ENCODE measurements at regions not wholly inside any gene's neighbourhood (a gene's known extent, or its start where the extent isn't known, plus 50 kb on each side); places are given as distances from the start of the nearest gene placed in this dataset.

DNA sequence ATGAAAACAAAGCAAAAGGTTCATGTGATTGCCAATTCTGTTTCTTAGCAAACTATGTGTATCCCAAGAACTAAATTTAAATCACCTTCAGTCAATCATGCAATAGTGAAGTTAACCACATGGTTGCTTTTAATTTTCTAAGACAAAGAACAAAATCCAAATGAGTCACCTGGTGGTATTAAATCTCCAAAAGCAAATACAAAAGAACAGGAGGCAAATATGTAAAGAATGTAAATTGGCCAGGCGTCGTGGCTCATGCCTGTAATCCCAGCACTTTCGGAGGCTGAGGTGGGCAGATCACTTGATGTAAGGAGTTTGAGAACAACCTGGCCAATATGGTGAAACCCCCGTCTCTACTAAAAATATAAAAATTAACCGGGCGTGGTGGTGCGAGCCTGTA lies 54.2 kb upstream of the PIK3R4 start:
- Histone ChIP-seq H3K27ac (ENCODE audit: low read length) (no peak overlapping the region), H3K27me3 (ENCODE audit: control insufficient read depth, insufficient read depth, low read length) (peaks cover 2% of the 10 kb centered on the region; the same call in 1 of the 2 replicates), H3K4me1 (ENCODE audit: control insufficient read depth, insufficient read depth, low read length) (no peaks in the 10 kb centered on the region), H3K4me3 (ENCODE audit: low read depth in 2 of 2, low read length in 2 of 2) (no peak overlapping the region), H3K36me3 (ENCODE audit: control insufficient read depth, insufficient read depth, low read length) (no peaks in the 10 kb centered on the region), H3K9me3 (ENCODE audit: control insufficient read depth, insufficient read depth, low read depth, low read length) (no peaks in the 10 kb centered on the region)
- in situ Hi-C loops (cut with HindIII; ENCODE audit: low pct_unique_long_range_greater_than_20kb, low sequenced_read_pairs) = no loop called here
- no peak for ATAC-seq
- intact Hi-C loops (cut with micrococcal nuclease; ENCODE audit: unreplicated experiment) = no loop called here
- TF ChIP-seq TCF7L2 (IDR thresholded peaks at IDR 0.05; ENCODE audit: low read depth, low read length) = no peak
- TF ChIP-seq POLR2AphosphoS5 (IDR thresholded peaks at IDR 0.05; ENCODE audit: low read depth, low read length) = no peak
- DNase-seq (ENCODE audit: low read depth, low spot score) = no peak
- CTCF ChIA-PET = no interaction called here
- POLR2A ChIA-PET = interaction anchor here (0.5 kb wide), 1 partner anchor 246 kb away, joined by 3 read pairs; no protein-coding TSS in a partner anchor
- no TSS peak for BruUV-seq (replicated peaks)

DNA sequence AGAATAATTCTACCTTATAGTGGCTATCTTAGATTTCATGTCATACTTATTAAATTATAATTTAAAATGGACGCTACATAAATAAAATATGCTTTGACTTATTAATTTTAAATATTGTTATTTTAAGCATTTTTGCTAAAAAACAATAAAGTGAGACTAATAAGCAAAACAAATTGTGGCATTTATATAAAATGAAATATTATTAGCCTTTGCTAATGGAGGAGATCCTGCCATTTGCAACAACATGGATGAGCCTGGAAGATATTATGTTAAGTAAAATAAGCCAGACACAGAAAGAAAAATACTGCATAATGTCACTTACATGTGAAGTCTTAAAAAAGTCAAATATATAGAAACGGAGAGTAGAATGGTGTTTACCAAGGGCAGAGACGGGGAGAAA lies 54.8 kb upstream of the PIK3R4 start:
- no peaks in the 10 kb centered on the region for H3K36me3 ChIP-seq (ENCODE audit: control insufficient read depth, insufficient read depth, low read length)
- TF ChIP-seq, protein P1, sequence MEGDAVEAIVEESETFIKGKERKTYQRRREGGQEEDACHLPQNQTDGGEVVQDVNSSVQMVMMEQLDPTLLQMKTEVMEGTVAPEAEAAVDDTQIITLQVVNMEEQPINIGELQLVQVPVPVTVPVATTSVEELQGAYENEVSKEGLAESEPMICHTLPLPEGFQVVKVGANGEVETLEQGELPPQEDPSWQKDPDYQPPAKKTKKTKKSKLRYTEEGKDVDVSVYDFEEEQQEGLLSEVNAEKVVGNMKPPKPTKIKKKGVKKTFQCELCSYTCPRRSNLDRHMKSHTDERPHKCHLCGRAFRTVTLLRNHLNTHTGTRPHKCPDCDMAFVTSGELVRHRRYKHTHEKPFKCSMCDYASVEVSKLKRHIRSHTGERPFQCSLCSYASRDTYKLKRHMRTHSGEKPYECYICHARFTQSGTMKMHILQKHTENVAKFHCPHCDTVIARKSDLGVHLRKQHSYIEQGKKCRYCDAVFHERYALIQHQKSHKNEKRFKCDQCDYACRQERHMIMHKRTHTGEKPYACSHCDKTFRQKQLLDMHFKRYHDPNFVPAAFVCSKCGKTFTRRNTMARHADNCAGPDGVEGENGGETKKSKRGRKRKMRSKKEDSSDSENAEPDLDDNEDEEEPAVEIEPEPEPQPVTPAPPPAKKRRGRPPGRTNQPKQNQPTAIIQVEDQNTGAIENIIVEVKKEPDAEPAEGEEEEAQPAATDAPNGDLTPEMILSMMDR (IDR thresholded peaks at IDR 0.05) = no peak
- no peak for TF ChIP-seq TCF7L2 (IDR thresholded peaks at IDR 0.05; ENCODE audit: low read depth, low read length)
- TF ChIP-seq, protein P2, sequence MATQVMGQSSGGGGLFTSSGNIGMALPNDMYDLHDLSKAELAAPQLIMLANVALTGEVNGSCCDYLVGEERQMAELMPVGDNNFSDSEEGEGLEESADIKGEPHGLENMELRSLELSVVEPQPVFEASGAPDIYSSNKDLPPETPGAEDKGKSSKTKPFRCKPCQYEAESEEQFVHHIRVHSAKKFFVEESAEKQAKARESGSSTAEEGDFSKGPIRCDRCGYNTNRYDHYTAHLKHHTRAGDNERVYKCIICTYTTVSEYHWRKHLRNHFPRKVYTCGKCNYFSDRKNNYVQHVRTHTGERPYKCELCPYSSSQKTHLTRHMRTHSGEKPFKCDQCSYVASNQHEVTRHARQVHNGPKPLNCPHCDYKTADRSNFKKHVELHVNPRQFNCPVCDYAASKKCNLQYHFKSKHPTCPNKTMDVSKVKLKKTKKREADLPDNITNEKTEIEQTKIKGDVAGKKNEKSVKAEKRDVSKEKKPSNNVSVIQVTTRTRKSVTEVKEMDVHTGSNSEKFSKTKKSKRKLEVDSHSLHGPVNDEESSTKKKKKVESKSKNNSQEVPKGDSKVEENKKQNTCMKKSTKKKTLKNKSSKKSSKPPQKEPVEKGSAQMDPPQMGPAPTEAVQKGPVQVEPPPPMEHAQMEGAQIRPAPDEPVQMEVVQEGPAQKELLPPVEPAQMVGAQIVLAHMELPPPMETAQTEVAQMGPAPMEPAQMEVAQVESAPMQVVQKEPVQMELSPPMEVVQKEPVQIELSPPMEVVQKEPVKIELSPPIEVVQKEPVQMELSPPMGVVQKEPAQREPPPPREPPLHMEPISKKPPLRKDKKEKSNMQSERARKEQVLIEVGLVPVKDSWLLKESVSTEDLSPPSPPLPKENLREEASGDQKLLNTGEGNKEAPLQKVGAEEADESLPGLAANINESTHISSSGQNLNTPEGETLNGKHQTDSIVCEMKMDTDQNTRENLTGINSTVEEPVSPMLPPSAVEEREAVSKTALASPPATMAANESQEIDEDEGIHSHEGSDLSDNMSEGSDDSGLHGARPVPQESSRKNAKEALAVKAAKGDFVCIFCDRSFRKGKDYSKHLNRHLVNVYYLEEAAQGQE (IDR thresholded peaks at IDR 0.05; ENCODE audit: insufficient read depth in 1 of 2, low read depth in 2 of 2, low read length in 1 of 2) = no peak
- no peak for TF ChIP-seq POLR2AphosphoS5 (IDR thresholded peaks at IDR 0.05; ENCODE audit: low read depth, low read length)
- TF ChIP-seq SIN3A (IDR thresholded peaks at IDR 0.05; ENCODE audit: borderline replicate concordance, insufficient read depth, low read depth, low read length) = no peak
- H3K4me3 ChIP-seq (ENCODE audit: low read depth in 2 of 2, low read length in 2 of 2) = no peak overlapping the region
- no peaks in the 10 kb centered on the region for H3K9me3 ChIP-seq (ENCODE audit: control insufficient read depth, insufficient read depth, low read depth, low read length)
- in situ Hi-C loops (cut with HindIII; ENCODE audit: low pct_unique_long_range_greater_than_20kb, low sequenced_read_pairs) = no loop called here
- no peak for DNase-seq (ENCODE audit: low read depth, low spot score)
- peaks cover 2% of the 10 kb centered on the region; the same call in 1 of the 2 replicates for H3K27me3 ChIP-seq (ENCODE audit: control insufficient read depth, insufficient read depth, low read length)
- BruUV-seq (replicated peaks) = no TSS peak
- H3K4me1 ChIP-seq (ENCODE audit: control insufficient read depth, insufficient read depth, low read length) = no peaks in the 10 kb centered on the region
- no peak overlapping the region for H3K27ac ChIP-seq (ENCODE audit: low read length)
- CTCF ChIA-PET = no interaction called here
- POLR2A ChIA-PET = interaction anchor here (0.5 to 0.6 kb wide), 4 partner anchors 35 to 686 kb away, joined by 3 to 7 read pairs (median 4); no protein-coding TSS in a partner anchor
- no peak for ATAC-seq
- intact Hi-C loops (cut with micrococcal nuclease; ENCODE audit: unreplicated experiment) = no loop called here

DNA sequence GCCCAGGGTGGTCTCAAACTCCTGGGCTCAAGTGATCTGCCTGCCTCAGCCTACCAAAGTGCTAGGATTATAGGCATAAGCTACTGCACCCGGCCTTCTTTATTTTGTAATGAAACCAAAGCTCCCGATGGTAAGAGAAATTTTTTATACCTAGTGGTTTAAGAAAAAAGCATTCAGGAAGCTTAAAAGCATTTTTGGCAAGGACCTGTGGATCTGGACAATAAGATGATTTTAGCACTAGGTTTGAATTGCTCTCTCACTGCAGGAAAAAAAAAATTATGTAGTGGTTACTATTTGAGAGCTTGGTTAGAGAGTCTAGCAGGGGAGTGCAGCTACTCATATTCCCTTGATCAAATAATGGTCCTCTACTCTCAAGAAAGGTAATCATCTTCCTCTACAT lies 64.9 kb upstream of the PIK3R4 start:
- H3K9me3 ChIP-seq (ENCODE audit: control insufficient read depth, insufficient read depth, low read depth, low read length) = no peaks in the 10 kb centered on the region
- CTCF ChIA-PET = no interaction called here
- ATAC-seq (no peak), DNase-seq (ENCODE audit: low read depth, low spot score) (no peak)
- no peaks in the 10 kb centered on the region for H3K36me3 ChIP-seq (ENCODE audit: control insufficient read depth, insufficient read depth, low read length)
- no TSS peak for BruUV-seq (replicated peaks)
- in situ Hi-C loops (cut with HindIII; ENCODE audit: low pct_unique_long_range_greater_than_20kb, low sequenced_read_pairs) = no loop called here
- no peak overlapping the region for H3K27ac ChIP-seq (ENCODE audit: low read length)
- H3K4me1 ChIP-seq (ENCODE audit: control insufficient read depth, insufficient read depth, low read length) = no peaks in the 10 kb centered on the region
- POLR2A ChIA-PET = no interaction called here
- no peak overlapping the region for H3K4me3 ChIP-seq (ENCODE audit: low read depth in 2 of 2, low read length in 2 of 2)
- no peaks in the 10 kb centered on the region for H3K27me3 ChIP-seq (ENCODE audit: control insufficient read depth, insufficient read depth, low read length)
- TF ChIP-seq SIN3A (IDR thresholded peaks at IDR 0.05; ENCODE audit: borderline replicate concordance, insufficient read depth, low read depth, low read length) (no peak), POLR2AphosphoS5 (IDR thresholded peaks at IDR 0.05; ENCODE audit: low read depth, low read length) (no peak), TCF7L2 (IDR thresholded peaks at IDR 0.05; ENCODE audit: low read depth, low read length) (no peak)
- TF ChIP-seq, protein P2 (IDR thresholded peaks at IDR 0.05; ENCODE audit: insufficient read depth in 1 of 2, low read depth in 2 of 2, low read length in 1 of 2) = no peak
- TF ChIP-seq, protein P1 (IDR thresholded peaks at IDR 0.05) = no peak
- intact Hi-C loops (cut with micrococcal nuclease; ENCODE audit: unreplicated experiment) = no loop called here

All from Panc1 (cell line).